ENCODE measurements at regions not wholly inside any gene's neighbourhood (a gene's known extent, or its start where the extent isn't known, plus 50 kb on each side); places are given as distances from the start of the nearest gene placed in this dataset.
"Not testable (repeated sequence)": the region's sequence is repeated elsewhere in the genome, so short reads cannot be mapped to it uniquely, and the experiment has no call there.

GRCh38 chr5:56737951-56738606 is 77.3 kb upstream of the MAP3K1 start:
- peak overlapping the region; percentile 59 to 92 (median 61) for H3K27ac Mint-ChIP-seq

DNA sequence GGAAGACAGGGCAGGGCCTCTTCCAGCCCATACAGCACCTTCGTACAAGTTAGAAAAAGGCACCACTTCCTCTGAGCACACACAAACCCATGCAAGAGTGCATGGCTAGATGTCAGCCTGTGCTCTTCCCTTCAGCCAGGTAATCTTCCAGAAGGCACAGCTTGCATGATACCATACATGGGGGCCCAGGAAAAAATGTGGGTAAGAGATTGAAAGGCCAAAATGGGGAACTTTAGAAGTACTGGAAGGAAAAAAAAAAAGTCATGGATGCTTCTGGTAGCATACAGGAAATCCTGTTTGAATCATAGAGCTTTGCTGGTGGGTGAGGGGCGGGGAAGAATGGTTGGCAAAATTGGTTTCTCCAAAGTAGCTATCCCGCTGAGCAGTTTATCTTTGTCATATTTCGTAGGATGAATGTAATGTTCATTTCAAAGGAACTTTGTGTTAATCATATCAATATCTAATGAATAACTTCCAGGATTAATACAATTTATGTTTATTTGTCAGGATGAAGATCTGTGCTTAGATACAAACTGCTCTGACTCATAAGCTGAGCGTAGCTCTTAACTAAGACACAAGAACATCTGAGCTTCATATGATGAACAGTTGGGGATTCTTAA is 78.2 kb upstream of the MAP3K1 start:
- Histone ChIP-seq H3K9me3 (ENCODE audit: control insufficient read depth in 2 of 2, low read length in 2 of 2) (no peaks in the 10 kb centered on the region), H3K27me3 (ENCODE audit: control insufficient read depth, insufficient read depth, low read length) (no peaks in the 10 kb centered on the region), H3K27ac (ENCODE audit: insufficient read depth, low read length, poor library complexity, severe bottlenecking) (peak overlapping the region; percentile 75), H3K4me3 (ENCODE audit: low read depth, low read length) (peak overlapping the region; percentile 49), H3K36me3 (ENCODE audit: control insufficient read depth, insufficient read depth, low read length) (no peaks in the 10 kb centered on the region), H3K4me1 (ENCODE audit: control insufficient read depth, insufficient read depth, low read length, poor library complexity, severe bottlenecking) (peaks cover 57% of the 10 kb centered on the region)
- Mint-ChIP-seq H3K4me1 (peaks cover 30 to 62% (median 43%) of the 10 kb centered on the region in 4 donors), H3K4me3 (peak overlapping the region; percentile 7 to 72 (median 50)), H3K27me3 (no peaks in the 10 kb centered on the region), H3K27ac (peak overlapping the region; percentile 84 to 98 (median 92)), H3K36me3 (no peaks in the 10 kb centered on the region), H3K9me3 (peaks cover 0 to 2% (median 0%) of the 10 kb centered on the region in 7 donors)
- ATAC-seq (ENCODE audit: low read depth in 2 of 2) (peak; percentile 44 to 50), DNase-seq (peak in 1 of 3 donors; percentile 54)

More at GRCh38 chr5:56737951-56738606, 77.3 kb upstream of the MAP3K1 start:
- peak overlapping the region; percentile 75 for H3K27ac ChIP-seq (ENCODE audit: insufficient read depth, low read length, poor library complexity, severe bottlenecking)
- peak overlapping the region; percentile 49 for H3K4me3 ChIP-seq (ENCODE audit: low read depth, low read length)
- peaks cover 56% of the 10 kb centered on the region for H3K4me1 ChIP-seq (ENCODE audit: control insufficient read depth, insufficient read depth, low read length, poor library complexity, severe bottlenecking)
- no peaks in the 10 kb centered on the region for H3K36me3 Mint-ChIP-seq
- H3K9me3 Mint-ChIP-seq = peaks cover 0 to 2% (median 0%) of the 10 kb centered on the region in 7 donors
- ATAC-seq (ENCODE audit: low read depth in 2 of 2) = peak in 1 of 2 donors; percentile 28
- no peaks in the 10 kb centered on the region for H3K9me3 ChIP-seq (ENCODE audit: control insufficient read depth in 2 of 2, low read length in 2 of 2)
- no peaks in the 10 kb centered on the region for H3K27me3 ChIP-seq (ENCODE audit: control insufficient read depth, insufficient read depth, low read length)
- H3K4me1 Mint-ChIP-seq = peaks cover 30 to 52% (median 41%) of the 10 kb centered on the region in 4 donors
- DNase-seq = peak in 1 of 3 donors; percentile 49
- H3K4me3 Mint-ChIP-seq = peak overlapping the region in 2 of 4 donors; percentile 27 to 29
- H3K36me3 ChIP-seq (ENCODE audit: control insufficient read depth, insufficient read depth, low read length) = no peaks in the 10 kb centered on the region
- H3K27me3 Mint-ChIP-seq = no peaks in the 10 kb centered on the region

- no peaks in the 10 kb centered on the region for H3K27me3 ChIP-seq (ENCODE audit: control insufficient read depth, insufficient read depth, low read length)
- peak in 2 of 3 donors; percentile 51 to 76 for DNase-seq
- Mint-ChIP-seq H3K36me3 (peaks cover 1% of the 10 kb centered on the region), H3K27me3 (no peaks in the 10 kb centered on the region), H3K4me1 (peaks cover 30 to 63% (median 44%) of the 10 kb centered on the region in 4 donors), H3K4me3 (peak overlapping the region; percentile 34 to 70 (median 68)), H3K9me3 (peaks cover 0 to 2% (median 0%) of the 10 kb centered on the region in 7 donors), H3K27ac (peak overlapping the region; percentile 84 to 98 (median 92))
- H3K36me3 ChIP-seq (ENCODE audit: control insufficient read depth, insufficient read depth, low read length) = no peaks in the 10 kb centered on the region
- ATAC-seq (ENCODE audit: low read depth in 2 of 2) = peak; percentile 57 to 61
- H3K9me3 ChIP-seq (ENCODE audit: control insufficient read depth in 2 of 2, low read length in 2 of 2) = no peaks in the 10 kb centered on the region
- peak overlapping the region; percentile 75 for H3K27ac ChIP-seq (ENCODE audit: insufficient read depth, low read length, poor library complexity, severe bottlenecking)
- peak overlapping the region; percentile 49 for H3K4me3 ChIP-seq (ENCODE audit: low read depth, low read length)
- H3K4me1 ChIP-seq (ENCODE audit: control insufficient read depth, insufficient read depth, low read length, poor library complexity, severe bottlenecking) = peaks cover 57% of the 10 kb centered on the region
Observed at GRCh38 chr5:56735849-56736641, 79.3 kb upstream of the MAP3K1 start.

- H3K27me3 ChIP-seq (ENCODE audit: control insufficient read depth, insufficient read depth, low read length) = no peaks in the 10 kb centered on the region
- H3K27ac ChIP-seq (ENCODE audit: insufficient read depth, low read length, poor library complexity, severe bottlenecking) = no peak overlapping the region
- H3K4me1 Mint-ChIP-seq = peaks cover 30 to 69% (median 50%) of the 10 kb centered on the region in 4 donors
- H3K4me1 ChIP-seq (ENCODE audit: control insufficient read depth, insufficient read depth, low read length, poor library complexity, severe bottlenecking) = peaks cover 59% of the 10 kb centered on the region
- H3K4me3 Mint-ChIP-seq = peak overlapping the region in 2 of 4 donors; percentile 9 to 23
- peak overlapping the region; percentile 79 to 98 (median 80) for H3K27ac Mint-ChIP-seq
- no peaks in the 10 kb centered on the region for H3K36me3 ChIP-seq (ENCODE audit: control insufficient read depth, insufficient read depth, low read length)
- H3K9me3 ChIP-seq (ENCODE audit: control insufficient read depth in 2 of 2, low read length in 2 of 2) = no peaks in the 10 kb centered on the region
- no peak for DNase-seq
- peaks cover 3% of the 10 kb centered on the region for H3K36me3 Mint-ChIP-seq
- peaks cover 0 to 3% (median 0%) of the 10 kb centered on the region in 7 donors for H3K9me3 Mint-ChIP-seq
- H3K27me3 Mint-ChIP-seq = no peaks in the 10 kb centered on the region
- no peak for ATAC-seq (ENCODE audit: low read depth in 2 of 2)
- peak overlapping the region; percentile 4 for H3K4me3 ChIP-seq (ENCODE audit: low read depth, low read length)
Observed at GRCh38 chr5:56734091-56734694, 81.2 kb upstream of the MAP3K1 start.

- Histone ChIP-seq H3K4me1 (ENCODE audit: control insufficient read depth, insufficient read depth, low read length, poor library complexity, severe bottlenecking) (peaks cover 59% of the 10 kb centered on the region), H3K9me3 (ENCODE audit: control insufficient read depth in 2 of 2, low read length in 2 of 2) (no peaks in the 10 kb centered on the region), H3K36me3 (ENCODE audit: control insufficient read depth, insufficient read depth, low read length) (no peaks in the 10 kb centered on the region), H3K27ac (ENCODE audit: insufficient read depth, low read length, poor library complexity, severe bottlenecking) (no peak overlapping the region), H3K4me3 (ENCODE audit: low read depth, low read length) (no peak overlapping the region), H3K27me3 (ENCODE audit: control insufficient read depth, insufficient read depth, low read length) (no peaks in the 10 kb centered on the region)
- Mint-ChIP-seq H3K27me3 (no peaks in the 10 kb centered on the region), H3K4me1 (peaks cover 30 to 73% (median 55%) of the 10 kb centered on the region in 4 donors), H3K27ac (peak overlapping the region in 2 of 3 donors; percentile 62 to 79), H3K9me3 (peaks cover 0 to 3% (median 0%) of the 10 kb centered on the region in 7 donors), H3K36me3 (peaks cover 3% of the 10 kb centered on the region), H3K4me3 (peak overlapping the region in 1 of 4 donors; percentile 45)
- ATAC-seq (ENCODE audit: low read depth in 2 of 2) = no peak
- DNase-seq = no peak
Observed at GRCh38 chr5:56733580-56733979, 81.8 kb upstream of the MAP3K1 start.

- peaks cover 3% of the 10 kb centered on the region for H3K36me3 Mint-ChIP-seq
- no peak for ATAC-seq (ENCODE audit: low read depth in 2 of 2)
- no peak overlapping the region for H3K27ac ChIP-seq (ENCODE audit: insufficient read depth, low read length, poor library complexity, severe bottlenecking)
- no peak overlapping the region for H3K4me3 Mint-ChIP-seq
- H3K27ac Mint-ChIP-seq = peak overlapping the region in 2 of 3 donors; percentile 77 to 80
- peaks cover 0 to 3% (median 0%) of the 10 kb centered on the region in 7 donors for H3K9me3 Mint-ChIP-seq
- DNase-seq = no peak
- no peaks in the 10 kb centered on the region for H3K27me3 Mint-ChIP-seq
- peaks cover 45% of the 10 kb centered on the region for H3K4me1 ChIP-seq (ENCODE audit: control insufficient read depth, insufficient read depth, low read length, poor library complexity, severe bottlenecking)
- peaks cover 20 to 62% (median 48%) of the 10 kb centered on the region in 4 donors for H3K4me1 Mint-ChIP-seq
- no peaks in the 10 kb centered on the region for H3K9me3 ChIP-seq (ENCODE audit: control insufficient read depth in 2 of 2, low read length in 2 of 2)
- H3K27me3 ChIP-seq (ENCODE audit: control insufficient read depth, insufficient read depth, low read length) = no peaks in the 10 kb centered on the region
- no peak overlapping the region for H3K4me3 ChIP-seq (ENCODE audit: low read depth, low read length)
- no peaks in the 10 kb centered on the region for H3K36me3 ChIP-seq (ENCODE audit: control insufficient read depth, insufficient read depth, low read length)
Observed at GRCh38 chr5:56732121-56732520, 83.2 kb upstream of the MAP3K1 start.

GRCh38 chr5:56731473-56731872 is 83.9 kb upstream of the MAP3K1 start:
- not testable (repeated sequence) for H3K4me3 ChIP-seq (ENCODE audit: low read depth, low read length); H3K9me3 Mint-ChIP-seq; H3K27me3 Mint-ChIP-seq; DNase-seq; H3K9me3 ChIP-seq (ENCODE audit: control insufficient read depth in 2 of 2, low read length in 2 of 2); H3K27ac Mint-ChIP-seq; H3K36me3 ChIP-seq (ENCODE audit: control insufficient read depth, insufficient read depth, low read length); H3K27me3 ChIP-seq (ENCODE audit: control insufficient read depth, insufficient read depth, low read length); H3K4me3 Mint-ChIP-seq; H3K36me3 Mint-ChIP-seq; H3K27ac ChIP-seq (ENCODE audit: insufficient read depth, low read length, poor library complexity, severe bottlenecking); ATAC-seq (ENCODE audit: low read depth in 2 of 2)
- H3K4me1 Mint-ChIP-seq = peaks cover 14 to 60% (median 47%) of the 10 kb centered on the region in 4 donors
- peaks cover 38% of the 10 kb centered on the region for H3K4me1 ChIP-seq (ENCODE audit: control insufficient read depth, insufficient read depth, low read length, poor library complexity, severe bottlenecking)

All from CD4-positive, CD25-positive, alpha-beta regulatory T cell (primary cell).